GM12872 (cell line): ENCODE measurements at regions not wholly inside any gene's neighbourhood (a gene's known extent, or its start where the extent isn't known, plus 50 kb on each side); places are given as distances from the start of the nearest gene placed in this dataset.

Experiments used
- CTCF ChIP-seq: IDR thresholded peaks from 3 replicates; pipeline ENCODE4 v1.5.1; 2011; ENCODE audit warnings: low read depth, mild to moderate bottlenecking, low read length, moderate library complexity; ENCODE audit not compliant: insufficient read depth

- no peak for TF ChIP-seq CTCF
Observed at GRCh38 chr2:7777668-7778067, 860.5 kb downstream of the RNF144A start.

GRCh38 chr2:7780321-7780720 lies 863.1 kb downstream of the RNF144A start:
- TF ChIP-seq CTCF = no peak

- no peak for TF ChIP-seq CTCF
Observed at GRCh38 chr2:7785700-7786099, 868.5 kb downstream of the RNF144A start.

GRCh38 chr2:7788736-7789135 lies 871.5 kb downstream of the RNF144A start:
- no peak for TF ChIP-seq CTCF

- TF ChIP-seq CTCF = no peak
Observed at GRCh38 chr2:7792031-7792651, 874.9 kb downstream of the RNF144A start.

- no peak for TF ChIP-seq CTCF
Observed at GRCh38 chr2:7795778-7796563, 878.8 kb downstream of the RNF144A start.

- TF ChIP-seq CTCF = no peak
Observed at GRCh38 chr2:7800031-7800430, 881.8 kb upstream of the ID2 start.
